ENCODE measurements at regions not wholly inside any gene's neighbourhood (a gene's known extent, or its start where the extent isn't known, plus 50 kb on each side); places are given as distances from the start of the nearest gene placed in this dataset.

DNA sequence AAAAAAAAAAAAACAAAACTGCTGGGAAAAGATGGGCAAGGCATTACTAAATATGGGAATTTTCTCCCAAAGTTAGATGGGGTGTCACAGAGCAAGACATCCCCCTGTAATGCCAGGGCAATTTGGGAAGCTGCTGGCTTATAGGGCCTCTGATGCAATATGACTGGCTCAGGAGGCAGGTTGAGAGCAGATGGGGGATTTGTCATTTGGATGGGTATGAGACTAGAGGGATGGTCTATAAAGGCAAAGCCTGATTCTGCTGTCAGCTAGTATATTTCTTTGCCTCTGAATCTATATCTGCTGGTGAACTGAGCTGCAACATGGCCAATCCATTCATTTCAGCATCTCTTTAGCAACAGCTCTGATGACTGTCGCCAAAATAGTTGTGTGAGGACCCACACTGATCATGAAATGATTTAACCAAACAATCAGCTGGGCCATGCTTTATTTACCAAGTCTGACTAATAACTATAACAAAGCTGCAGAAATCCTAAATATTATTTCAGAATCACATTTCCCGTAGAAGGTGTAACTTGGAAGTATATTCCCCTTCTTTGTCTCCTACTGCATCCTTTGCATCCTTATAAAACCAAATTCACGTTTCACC, 455.1 kb upstream of the ZNF608 start:
- DNase-seq (ENCODE audit: low read depth in 2 of 2), result no peak

DNA sequence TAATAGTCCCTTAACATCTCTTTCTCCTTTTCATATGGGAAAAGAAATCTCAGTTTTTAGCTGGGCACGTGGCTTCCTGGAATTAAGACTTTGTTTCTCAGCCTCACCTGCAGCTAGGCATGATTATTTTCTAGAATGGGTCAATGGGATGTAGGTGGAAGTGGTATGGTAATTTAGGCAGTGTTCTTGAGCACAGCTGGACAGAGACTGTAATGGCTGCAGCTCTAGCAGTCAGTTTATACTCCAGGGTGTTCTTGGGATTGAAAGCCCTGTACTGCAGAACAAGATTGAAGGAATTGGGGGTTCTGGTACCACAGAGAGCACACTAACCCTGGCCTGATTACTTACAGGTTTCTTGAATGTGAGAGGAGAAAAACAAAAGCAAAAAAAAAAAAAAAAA, 455.9 kb upstream of the ZNF608 start:
- no peak for DNase-seq (ENCODE audit: low read depth in 2 of 2)

DNA sequence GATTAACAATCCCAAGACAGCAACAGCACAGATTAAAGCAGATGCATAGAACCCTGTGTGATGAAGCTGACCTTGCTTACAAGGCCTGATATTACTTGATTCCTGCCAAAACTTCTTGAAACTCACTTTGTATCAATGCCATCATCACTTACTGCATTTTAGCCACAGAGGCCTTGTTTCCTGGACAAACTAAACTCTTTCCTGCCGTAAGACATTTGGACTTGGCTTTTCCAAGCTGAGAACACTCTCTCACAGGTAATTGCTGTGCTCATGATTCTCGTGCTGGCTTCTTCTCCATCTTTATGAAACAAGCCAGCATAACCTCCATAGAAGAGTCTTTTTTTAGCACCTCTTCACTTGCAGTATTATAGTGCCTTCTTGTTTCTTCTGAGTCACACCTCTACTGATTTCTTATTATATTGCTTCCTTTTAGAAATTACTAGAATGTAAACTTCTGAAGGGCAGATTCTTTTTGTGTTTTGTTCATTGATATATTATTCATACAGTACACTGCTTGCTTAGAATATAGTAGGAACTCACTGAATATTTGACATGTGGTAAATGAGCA, 456.5 kb upstream of the ZNF608 start:
- DNase-seq (ENCODE audit: low read depth in 2 of 2), result no peak

DNA sequence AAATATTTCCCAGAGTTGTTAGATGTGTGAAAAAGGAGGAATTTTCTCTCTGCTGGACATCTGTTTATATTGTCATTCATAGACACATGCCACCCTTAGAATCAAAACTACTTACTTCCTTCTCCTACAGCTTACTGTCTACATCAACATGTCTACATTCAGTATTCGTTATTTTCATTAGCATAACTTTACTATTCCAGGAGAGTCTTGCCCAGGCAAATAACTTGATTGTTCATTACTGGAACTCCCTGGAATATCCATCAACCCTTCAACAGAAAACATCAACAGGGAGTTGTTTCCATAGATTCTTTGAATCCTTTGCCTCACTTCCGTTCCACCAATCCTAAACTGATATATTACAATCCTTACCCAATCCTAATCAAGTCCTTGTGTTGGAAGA, 457.5 kb upstream of the ZNF608 start:
- no peak for DNase-seq (ENCODE audit: low read depth in 2 of 2)

DNA sequence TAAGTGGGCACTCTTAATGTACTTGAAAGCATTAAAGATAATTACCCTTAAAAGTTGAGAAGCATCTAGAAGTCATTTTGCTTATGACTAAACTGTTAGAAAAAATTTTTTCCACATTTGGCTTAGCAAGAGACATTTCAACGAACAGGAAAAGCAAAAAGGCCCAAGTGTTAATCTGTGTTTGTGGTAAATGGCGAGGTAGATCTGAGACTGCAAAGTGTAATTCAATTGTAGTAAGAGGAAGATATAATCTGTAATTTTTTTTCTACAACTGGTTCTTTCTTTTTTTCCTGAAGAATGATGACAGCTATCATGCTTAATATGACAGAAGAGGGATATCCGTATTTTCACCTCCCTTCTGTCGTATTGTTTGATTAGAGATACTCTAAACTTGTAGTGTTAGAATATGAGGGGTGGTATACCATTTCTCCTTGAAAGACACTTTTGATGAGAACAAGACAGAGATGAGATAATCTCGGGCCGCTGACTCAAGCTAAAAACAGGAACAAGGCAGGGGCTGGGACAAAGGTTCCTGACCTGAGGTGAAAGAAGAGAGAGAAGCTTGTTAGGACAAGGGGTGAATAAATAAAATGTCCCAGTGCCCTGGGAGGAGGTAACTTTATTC, 459.3 kb upstream of the ZNF608 start:
- no peak for DNase-seq (ENCODE audit: low read depth in 2 of 2)

DNA sequence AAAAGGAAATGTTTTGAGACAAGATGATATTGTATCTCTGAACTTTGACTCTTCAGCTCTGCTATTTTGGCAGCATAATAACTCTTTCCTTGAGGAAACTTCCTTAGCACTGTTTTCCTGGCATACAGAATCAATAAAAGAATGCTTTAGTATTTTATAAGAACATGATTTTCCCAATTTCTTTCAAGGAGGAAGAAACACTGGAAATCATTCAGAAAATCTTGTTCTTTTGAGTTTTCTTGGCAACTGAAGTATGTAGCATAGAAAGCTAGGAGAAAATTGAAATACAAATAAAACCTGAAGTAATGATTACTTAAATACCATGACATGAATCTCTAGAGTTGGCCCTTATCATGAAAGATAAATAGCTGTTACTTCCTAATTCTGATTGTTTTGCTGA, 461.4 kb upstream of the ZNF608 start:
- no peak for DNase-seq (ENCODE audit: low read depth in 2 of 2)

DNA sequence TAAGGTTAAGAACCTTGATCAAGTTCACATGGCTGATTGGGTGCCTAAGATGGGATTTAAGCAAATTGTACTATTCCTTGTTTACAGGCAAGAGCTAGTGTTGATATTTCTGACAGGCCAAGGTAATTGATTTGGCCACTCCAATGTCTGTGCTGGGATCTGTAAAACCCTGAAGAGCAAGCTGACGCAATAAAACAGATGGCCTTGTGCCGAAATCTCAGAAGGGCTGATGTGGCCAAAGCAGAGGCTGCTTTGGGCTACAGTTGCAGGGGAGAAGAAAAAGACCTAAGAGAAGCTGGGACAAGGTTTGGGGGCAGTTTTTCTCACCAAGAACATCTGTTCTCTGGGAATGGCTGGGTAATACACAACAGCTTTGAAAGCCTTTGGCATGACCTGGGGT, 463.2 kb upstream of the ZNF608 start:
- DNase-seq (ENCODE audit: low read depth in 2 of 2), result no peak

DNA sequence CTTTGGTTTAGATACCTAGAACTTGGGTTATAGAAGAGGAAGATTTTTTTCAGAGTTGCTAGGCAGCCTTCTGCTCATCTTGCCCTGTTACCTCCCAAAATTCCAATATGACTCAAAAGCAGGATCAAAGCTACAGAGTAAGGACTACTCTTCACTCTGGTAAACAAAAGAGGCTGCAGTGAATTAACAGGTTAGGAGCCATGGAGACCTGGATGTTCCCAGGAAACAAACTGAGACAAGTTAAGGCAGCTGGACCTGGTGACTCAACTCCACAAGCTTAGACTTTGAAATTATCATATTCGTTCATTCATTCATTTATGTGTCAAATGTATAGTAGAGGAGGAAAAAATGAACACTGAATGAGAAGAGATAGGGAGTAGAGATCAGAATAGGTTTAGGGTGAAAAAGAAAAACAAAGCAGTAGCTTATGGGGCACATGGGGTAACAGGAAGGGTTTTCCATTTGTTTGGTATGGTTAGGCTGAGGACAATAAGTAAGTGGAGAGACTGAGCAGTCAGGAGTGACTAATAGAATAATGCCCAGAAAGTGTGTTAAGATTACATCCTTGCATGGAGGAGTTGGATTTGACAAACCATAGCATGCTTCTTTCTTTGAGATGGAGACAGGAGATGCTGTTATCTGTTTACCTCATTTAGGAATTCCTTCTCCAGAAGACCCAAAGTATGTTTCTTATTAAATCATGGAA, 464.0 kb upstream of the ZNF608 start:
- DNase-seq (ENCODE audit: low read depth in 2 of 2), result peak in 1 of 2 donors; percentile 19

DNA sequence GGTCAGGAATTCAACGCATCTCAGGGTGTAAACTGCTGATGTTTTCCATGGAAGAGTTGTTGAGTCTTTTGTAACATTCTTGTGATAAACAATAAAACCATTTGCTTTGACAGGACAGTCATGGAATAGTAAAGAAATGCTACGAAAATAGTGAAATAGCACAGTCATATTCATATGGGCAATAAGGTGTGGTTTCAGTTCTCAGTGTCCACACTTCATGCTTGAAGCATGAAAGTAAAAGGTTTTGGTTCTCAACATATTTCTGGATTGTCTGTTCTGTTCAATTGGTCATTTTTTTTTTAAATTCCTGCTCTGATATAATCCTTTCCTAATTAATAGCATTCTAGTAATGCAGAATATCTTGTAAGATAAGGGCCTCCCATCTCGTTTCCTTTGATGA, 467.6 kb upstream of the ZNF608 start:
- no peak for DNase-seq (ENCODE audit: low read depth in 2 of 2)

DNA sequence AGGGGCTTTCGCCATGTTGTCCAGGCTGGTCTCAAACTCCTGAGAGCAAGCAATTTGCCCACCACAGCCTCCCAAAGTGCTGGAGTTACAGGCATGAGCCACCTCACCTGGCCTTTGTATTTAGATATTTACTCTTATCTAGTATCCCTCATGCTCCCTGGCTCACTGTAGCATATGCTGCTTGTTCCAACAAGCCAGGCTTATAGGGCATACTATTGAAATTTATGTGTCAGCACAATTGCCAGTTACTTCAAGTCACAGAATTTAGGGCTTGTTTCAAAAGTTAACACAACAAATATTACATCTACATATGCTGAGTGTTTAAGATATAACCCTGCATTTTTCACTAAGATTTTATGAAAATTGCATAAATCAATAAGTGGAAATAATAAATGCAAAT, 469.2 kb upstream of the ZNF608 start:
- no peak for DNase-seq (ENCODE audit: low read depth in 2 of 2)

DNA sequence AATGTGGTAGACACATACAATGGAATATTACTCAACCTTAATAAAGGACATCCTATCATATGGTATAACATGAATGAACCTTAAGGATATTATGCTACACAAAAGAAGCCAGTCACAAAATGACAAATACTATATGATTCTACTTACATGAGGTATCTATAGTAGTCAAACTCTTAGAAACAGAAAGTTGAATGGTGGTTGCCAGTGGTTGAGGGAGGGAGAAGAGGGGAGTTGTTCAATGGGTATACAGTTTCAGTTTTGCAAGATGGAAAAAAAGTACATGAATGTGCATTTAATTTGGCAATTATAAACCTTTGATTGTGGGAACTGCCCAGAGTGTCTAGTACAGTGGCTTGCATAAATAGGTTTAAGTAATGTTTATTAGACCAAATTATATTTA, 473.3 kb upstream of the ZNF608 start:
- DNase-seq (ENCODE audit: low read depth in 2 of 2), result no peak

DNA sequence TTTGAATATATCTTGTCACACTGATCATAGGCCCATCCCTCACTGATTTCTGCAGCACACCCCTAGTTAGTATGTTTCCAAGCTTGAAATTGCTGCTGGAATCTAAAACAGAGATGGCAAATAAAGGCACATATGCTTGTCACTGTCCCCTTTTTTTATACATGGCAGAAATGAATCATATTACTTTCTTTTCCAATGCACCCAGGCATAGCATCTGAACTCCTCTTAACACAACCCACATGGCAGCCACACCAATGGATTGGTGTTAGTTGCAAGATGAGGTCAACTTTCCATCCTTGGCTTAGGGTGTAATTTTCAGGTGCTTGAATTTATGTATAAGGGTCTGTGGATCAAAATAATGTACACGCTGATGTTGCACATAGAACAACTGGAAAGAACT, 473.8 kb upstream of the ZNF608 start:
- DNase-seq (ENCODE audit: low read depth in 2 of 2), result no peak

DNA sequence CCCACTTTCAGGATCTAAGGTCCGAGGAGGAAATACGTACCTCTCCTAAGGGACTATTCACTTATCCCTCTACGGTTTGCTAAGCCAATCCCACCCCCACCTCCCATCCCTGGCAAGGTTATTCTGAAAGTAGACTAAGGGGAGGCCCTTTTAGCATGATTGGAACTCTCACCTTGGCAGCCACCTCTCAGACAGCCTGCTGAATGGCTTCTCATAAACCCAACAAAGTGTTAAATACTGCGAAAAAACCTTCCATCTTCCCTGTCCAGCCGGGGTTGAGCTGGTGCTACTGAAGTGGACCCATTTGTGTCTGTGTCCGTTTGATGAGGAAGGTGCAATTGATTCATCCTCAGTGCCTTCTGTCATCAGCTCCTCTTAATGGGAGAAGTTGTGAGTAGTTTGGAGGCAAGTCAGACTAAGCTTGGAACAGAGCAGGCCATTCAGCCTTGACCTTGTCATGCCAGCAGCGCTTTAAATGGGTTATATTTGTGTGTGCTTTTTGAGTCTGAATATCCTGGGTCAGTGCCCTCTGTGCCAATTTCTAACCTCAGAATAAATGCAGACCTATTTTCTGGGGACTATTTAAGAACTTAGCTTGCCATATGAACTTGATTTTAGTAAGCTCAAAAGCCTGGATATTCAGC, 476.3 kb upstream of the ZNF608 start:
- DNase-seq (ENCODE audit: low read depth in 2 of 2), result no peak

DNA sequence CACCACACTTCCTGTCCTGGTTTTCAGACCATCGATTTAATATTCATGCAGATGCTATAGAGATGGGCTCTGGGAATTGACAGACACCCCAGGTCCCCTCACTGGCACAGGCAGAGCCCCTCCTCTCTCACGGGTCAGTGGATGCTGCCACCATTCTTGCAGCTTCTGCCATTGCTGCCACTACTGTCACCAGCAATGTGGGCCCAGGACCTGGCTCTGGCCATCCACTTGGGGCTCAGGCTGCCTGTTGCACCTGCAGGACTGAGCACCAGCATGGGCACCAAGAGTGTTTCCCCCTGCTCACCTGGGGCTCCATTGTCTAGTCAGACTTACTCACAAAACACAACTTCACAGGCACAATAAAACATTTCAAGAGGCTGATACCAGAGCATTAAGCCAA, 479.0 kb upstream of the ZNF608 start:
- DNase-seq (ENCODE audit: low read depth in 2 of 2), result no peak

DNA sequence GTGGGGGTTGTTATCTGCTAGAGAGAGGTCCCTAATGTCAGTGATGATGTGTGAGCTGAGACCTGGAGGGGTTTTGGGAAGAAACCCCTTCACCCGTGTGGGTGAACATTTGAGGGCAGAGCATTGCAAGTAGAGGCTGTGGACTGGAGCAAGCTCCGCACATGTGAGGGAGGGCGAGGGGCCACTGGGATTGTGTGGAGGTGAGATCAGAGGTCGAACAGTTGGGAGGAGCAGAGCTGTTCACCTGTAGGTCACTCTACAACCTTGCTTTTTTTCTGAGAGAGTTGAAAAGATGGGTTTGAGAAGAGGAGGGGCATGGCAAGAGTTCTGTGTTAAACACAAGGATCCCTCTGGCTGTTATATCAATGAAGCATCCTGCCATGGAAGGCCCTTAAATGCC, 480.4 kb upstream of the ZNF608 start:
- DNase-seq (ENCODE audit: low read depth in 2 of 2), result no peak

DNA sequence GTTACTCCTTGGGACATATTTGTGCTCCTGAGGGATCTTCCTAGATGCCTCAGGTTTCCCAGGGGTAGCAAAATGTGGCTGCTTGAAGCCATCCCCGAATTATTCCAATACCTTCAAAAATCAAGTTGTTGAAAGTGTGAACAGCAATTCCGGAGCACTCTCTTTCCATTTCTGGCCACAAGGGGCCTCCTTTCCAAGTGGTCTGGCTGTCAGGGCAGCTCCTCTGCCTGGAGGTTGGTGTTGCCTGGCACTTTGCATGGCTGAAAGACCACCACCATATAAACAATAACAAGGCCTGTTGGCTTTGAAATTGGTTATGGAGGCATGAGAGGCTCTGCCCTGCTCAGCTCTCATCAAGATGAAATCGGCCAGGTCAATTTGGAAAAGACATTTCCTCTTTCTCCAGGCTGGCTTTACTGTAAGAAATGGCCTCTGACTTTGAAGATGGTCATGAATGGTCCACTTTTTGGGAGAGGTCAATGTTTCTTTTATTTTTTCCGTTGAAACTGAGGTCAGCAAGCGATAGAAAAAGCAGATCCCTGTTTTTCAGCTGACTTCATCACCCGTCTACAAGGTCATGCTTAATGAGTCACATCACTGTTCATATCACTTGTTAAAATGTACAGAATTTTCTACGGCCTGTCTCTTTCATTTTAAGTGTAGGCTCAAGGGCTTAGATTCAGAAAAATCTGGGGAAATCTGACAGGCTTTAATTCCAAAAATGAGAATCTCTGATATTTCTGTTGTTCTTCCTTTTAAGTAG, 481.1 kb upstream of the ZNF608 start:
- peak; percentile 46 to 58 for DNase-seq (ENCODE audit: low read depth in 2 of 2)

DNA sequence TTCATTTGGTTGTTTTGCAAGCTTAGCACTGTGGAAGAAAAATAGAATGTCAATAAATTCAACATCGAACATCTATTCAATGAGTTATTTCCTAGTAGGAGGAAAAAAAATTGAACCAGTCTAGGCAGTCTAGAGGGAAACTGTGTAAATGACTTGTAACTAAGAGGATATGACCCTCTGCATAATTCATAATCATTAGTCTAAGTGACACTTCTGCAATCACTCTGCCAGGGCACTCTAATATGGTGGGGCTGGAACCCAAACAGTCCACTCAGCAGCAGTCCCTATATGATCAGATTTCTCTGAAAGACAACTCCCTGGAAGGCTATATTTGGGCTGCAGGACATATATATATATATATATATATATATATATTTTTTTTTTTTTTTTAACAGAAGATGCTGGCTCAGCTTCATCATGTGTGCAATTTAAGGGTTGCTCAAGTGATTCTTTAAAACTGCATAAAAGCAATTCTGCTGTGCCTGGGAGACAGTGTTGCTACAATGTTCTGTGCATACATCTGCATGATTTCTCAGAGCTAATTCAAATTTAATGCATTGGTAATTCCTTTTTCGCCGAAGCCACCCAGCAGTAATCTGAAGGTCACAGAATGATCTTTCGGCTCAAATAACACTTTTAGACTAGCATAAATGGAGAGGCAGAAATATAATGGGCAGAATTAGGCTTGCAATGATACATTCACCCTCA, 482.1 kb upstream of the ZNF608 start:
- DNase-seq (ENCODE audit: low read depth in 2 of 2), result no peak

DNA sequence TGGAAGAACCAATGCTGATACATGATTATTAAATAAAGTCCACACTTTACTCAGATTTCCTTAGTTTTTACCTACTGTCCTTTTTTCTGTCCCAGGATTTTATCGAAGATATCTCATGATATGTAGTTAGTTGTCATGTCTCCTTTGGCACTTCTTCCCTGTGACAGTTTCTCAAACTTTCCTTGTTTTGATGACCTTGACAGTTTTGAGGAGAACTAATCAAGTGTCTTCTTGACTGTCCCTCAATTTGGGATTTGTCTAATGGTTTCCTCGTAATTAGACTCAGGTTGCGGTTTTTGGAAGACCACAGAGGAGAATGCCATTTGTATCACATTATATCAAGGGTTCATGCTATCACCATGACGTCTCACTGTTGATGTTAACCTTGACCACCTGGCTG, 483.1 kb upstream of the ZNF608 start:
- DNase-seq (ENCODE audit: low read depth in 2 of 2), result no peak

DNA sequence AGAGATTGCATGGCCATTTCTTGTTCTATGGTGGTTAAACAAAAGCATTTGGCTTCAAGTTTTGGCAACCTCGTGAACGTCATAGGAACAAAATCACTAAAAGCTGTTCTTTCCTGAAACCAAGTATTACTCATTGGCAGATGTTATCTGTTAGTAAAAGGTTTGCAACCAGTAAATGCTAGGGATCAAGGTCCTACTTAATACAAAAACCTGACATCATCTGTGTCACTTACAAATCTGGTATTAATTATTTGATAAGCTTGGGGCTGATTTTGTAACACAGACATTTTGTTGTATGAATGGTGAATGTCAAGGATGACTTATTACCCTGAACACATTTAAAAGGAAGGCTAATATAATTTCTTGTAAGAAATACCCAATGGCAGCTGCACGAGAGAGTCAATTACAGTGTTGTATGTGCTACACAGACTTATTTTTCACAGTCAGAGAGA, 486.4 kb upstream of the ZNF608 start:
- DNase-seq (ENCODE audit: low read depth in 2 of 2), result peak; percentile 64 to 81

DNA sequence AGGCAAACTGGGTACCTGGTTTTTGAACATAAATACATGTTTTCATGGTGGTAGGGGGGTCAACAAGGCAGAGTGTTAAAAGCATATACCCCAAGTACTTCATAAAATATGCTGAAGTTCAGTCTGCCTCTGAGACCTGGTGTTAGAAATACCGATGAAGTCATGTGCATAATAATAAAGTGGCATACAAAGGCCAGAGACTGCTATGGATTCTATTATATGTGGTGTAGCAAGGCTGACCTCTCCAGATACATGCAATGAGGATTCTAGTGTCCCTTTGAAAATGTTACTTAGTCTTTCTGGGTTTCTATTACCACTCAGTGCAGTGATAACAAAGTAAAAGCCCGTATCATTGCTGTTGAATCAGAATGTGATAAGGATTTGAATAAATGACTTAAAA, 487.5 kb upstream of the ZNF608 start:
- no peak for DNase-seq (ENCODE audit: low read depth in 2 of 2)

DNA sequence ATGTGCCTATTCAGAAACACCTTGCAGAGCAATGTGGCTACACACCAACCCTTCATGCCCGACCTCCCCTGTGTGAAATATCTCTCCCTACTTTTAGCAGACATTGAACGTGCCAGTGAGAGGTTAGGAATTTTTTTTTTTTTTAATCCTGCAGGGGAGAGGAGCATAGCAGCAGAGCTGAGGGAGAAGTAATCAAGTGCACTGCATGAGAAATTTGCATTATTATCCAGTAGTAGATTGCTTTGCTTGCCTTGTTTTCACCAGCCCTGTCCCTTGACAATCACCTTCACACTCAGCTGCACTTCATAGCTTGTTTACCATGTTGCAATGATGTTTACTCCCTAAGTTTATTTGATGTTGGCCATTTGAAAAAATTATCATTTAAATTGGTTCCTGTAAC, 489.6 kb upstream of the ZNF608 start:
- DNase-seq (ENCODE audit: low read depth in 2 of 2), result no peak
